Karpas-422 (cell line): ENCODE measurements at regions not wholly inside any gene's neighbourhood (a gene's known extent, or its start where the extent isn't known, plus 50 kb on each side); places are given as distances from the start of the nearest gene placed in this dataset.
A peak's percentile ranks its signal among the peaks of the same experiment; 100 is the strongest.
"Not testable (repeated sequence)": the region's sequence is repeated elsewhere in the genome, so short reads cannot be mapped to it uniquely, and the experiment has no call there.

Experiments used
- DNase-seq: peaks from one replicate; pipeline ENCODE4 v3.0.0-alpha.2; 2015
- H2AFZ ChIP-seq: fragments of 200-600 bp; sonication (generic); 2 replicates; pipeline ENCODE4 v1.6.1; 2014; ENCODE audit warnings: antibody characterized with exemption, low read length, mixed read lengths
- H3K27ac ChIP-seq: fragments of 200-600 bp; sonication (generic); 2 replicates; pipeline ENCODE4 v1.5.1; 2014; ENCODE audit warnings: mild to moderate bottlenecking, low read length, moderate library complexity
- H3K27me3 ChIP-seq: fragments of 200-600 bp; sonication (generic); 2 replicates; pipeline ENCODE4 v1.6.1; 2014; ENCODE audit warnings: low read length, mixed read lengths
- H3K36me3 ChIP-seq: fragments of 200-600 bp; sonication (generic); 2 replicates; pipeline ENCODE4 v1.6.1; 2014; ENCODE audit warnings: low read length, mixed read lengths; ENCODE audit not compliant: insufficient read depth
- H3K4me1 ChIP-seq: fragments of 200-600 bp; sonication (generic); 2 replicates; pipeline ENCODE4 v1.6.1; 2014; ENCODE audit warnings: mild to moderate bottlenecking, low read length, mixed read lengths
- H3K4me2 ChIP-seq: fragments of 200-600 bp; sonication (generic); 2 replicates; pipeline ENCODE4 v1.6.1; 2014; ENCODE audit warnings: low read length, low read depth, mild to moderate bottlenecking; ENCODE audit not compliant: poor library complexity, severe bottlenecking
- H3K4me3 ChIP-seq: fragments of 200-600 bp; sonication (generic); 2 replicates; pipeline ENCODE4 v1.5.1; 2014; ENCODE audit warnings: mild to moderate bottlenecking, antibody characterized with exemption, low read length, mixed read lengths
- H3K79me2 ChIP-seq: fragments of 200-600 bp; sonication (generic); 2 replicates; pipeline ENCODE4 v1.6.1; 2014; ENCODE audit warnings: mild to moderate bottlenecking, low read length, mixed read lengths
- H3K9ac ChIP-seq: fragments of 200-600 bp; sonication (generic); 2 replicates; pipeline ENCODE4 v1.6.0; 2014; ENCODE audit warnings: low read length
- H3K9me2 ChIP-seq: fragments of 200-600 bp; sonication (generic), shearing (Covaris generic); replicated peaks from 2 replicates; pipeline ENCODE4 v1.6.0; 2014; ENCODE audit warnings: mild to moderate bottlenecking, low read length, moderate library complexity; ENCODE audit not compliant: insufficient read depth
- H3K9me3 ChIP-seq: fragments of 300-700, 200-600 bp; sonication (generic); 2 replicates; pipeline ENCODE4 v1.6.1; 2014; ENCODE audit warnings: low read length, mixed read lengths
- H4K20me1 ChIP-seq: fragments of 200-600 bp; sonication (generic); 2 replicates; pipeline ENCODE4 v1.6.1; 2014; ENCODE audit warnings: mild to moderate bottlenecking, antibody characterized with exemption, low read length, low read depth; ENCODE audit not compliant: insufficient read depth

GRCh38 chr13:69280399-69280798 lies 827.2 kb upstream of the ATXN8OS start:
- no peak overlapping the region for H3K4me3 ChIP-seq
- H3K9ac ChIP-seq: no peak overlapping the region
- no peaks in the 10 kb centered on the region for H3K36me3 ChIP-seq
- H3K79me2 ChIP-seq: no peaks in the 10 kb centered on the region
- H3K27ac ChIP-seq: no peak overlapping the region
- peak overlapping the region; percentile 51 for H2AFZ ChIP-seq
- no peaks in the 10 kb centered on the region for H4K20me1 ChIP-seq
- no peaks in the 10 kb centered on the region for H3K27me3 ChIP-seq
- H3K9me3 ChIP-seq: no peaks in the 10 kb centered on the region
- no peak for DNase-seq
- no peaks in the 10 kb centered on the region for H3K9me2 ChIP-seq
- no peak overlapping the region for H3K4me2 ChIP-seq
- H3K4me1 ChIP-seq: 0 out of 2 replicates have a peak, but pooled peaks cover 4% of the 10 kb centered on the region

GRCh38 chr13:69279213-69279612 lies 828.4 kb upstream of the ATXN8OS start:
- H4K20me1 ChIP-seq: no peaks in the 10 kb centered on the region
- H3K9ac ChIP-seq: no peak overlapping the region
- H3K9me3 ChIP-seq: no peaks in the 10 kb centered on the region
- H3K9me2 ChIP-seq: no peaks in the 10 kb centered on the region
- H3K27ac ChIP-seq: no peak overlapping the region
- H3K4me2 ChIP-seq: no peak overlapping the region
- no peaks in the 10 kb centered on the region for H3K79me2 ChIP-seq
- DNase-seq: no peak
- no peaks in the 10 kb centered on the region for H3K27me3 ChIP-seq
- H3K4me3 ChIP-seq: no peak overlapping the region
- H2AFZ ChIP-seq: peak overlapping the region; percentile 36; the same call in 1 of the 2 replicates
- H3K4me1 ChIP-seq: 0 out of 2 replicates have a peak, but pooled peaks cover 4% of the 10 kb centered on the region
- H3K36me3 ChIP-seq: no peaks in the 10 kb centered on the region

GRCh38 chr13:69274231-69274630 lies 833.4 kb upstream of the ATXN8OS start:
- no peak overlapping the region for H3K27ac ChIP-seq
- no peaks in the 10 kb centered on the region for H4K20me1 ChIP-seq
- DNase-seq: no peak

GRCh38 chr13:69264362-69265334 lies 843.0 kb upstream of the ATXN8OS start:
- Histone ChIP-seq H3K4me2 (no peak overlapping the region), H3K27ac (no peak overlapping the region), H3K27me3 (no peaks in the 10 kb centered on the region), H3K4me3 (no peak overlapping the region), H3K9me3 (no peaks in the 10 kb centered on the region), H3K9ac (no peak overlapping the region), H3K79me2 (no peaks in the 10 kb centered on the region), H3K4me1 (no peaks in the 10 kb centered on the region), H3K36me3 (no peaks in the 10 kb centered on the region), H2AFZ (peak overlapping the region; percentile 4; the same call in 1 of the 2 replicates), H3K9me2 (no peaks in the 10 kb centered on the region), H4K20me1 (no peaks in the 10 kb centered on the region)
- DNase-seq: no peak

More at GRCh38 chr13:69274231-69274630, 833.4 kb upstream of the ATXN8OS start:
- 0 out of 2 replicates have a peak, but pooled peaks cover 1% of the 10 kb centered on the region for H3K4me1 ChIP-seq
- H3K9me2 ChIP-seq: no peaks in the 10 kb centered on the region
- H3K4me3 ChIP-seq: no peak overlapping the region
- H3K27me3 ChIP-seq: no peaks in the 10 kb centered on the region
- no peaks in the 10 kb centered on the region for H3K36me3 ChIP-seq
- H3K9ac ChIP-seq: no peak overlapping the region
- peak overlapping the region; percentile 96 for H2AFZ ChIP-seq
- no peak overlapping the region for H3K4me2 ChIP-seq
- H3K9me3 ChIP-seq: no peaks in the 10 kb centered on the region
- no peaks in the 10 kb centered on the region for H3K79me2 ChIP-seq

GRCh38 chr13:69243366-69243765 lies 864.3 kb upstream of the ATXN8OS start:
- Histone ChIP-seq H3K4me1 (no peaks in the 10 kb centered on the region), H3K9me2 (no peaks in the 10 kb centered on the region), H3K36me3 (no peaks in the 10 kb centered on the region), H3K79me2 (no peaks in the 10 kb centered on the region), H3K9me3 (no peaks in the 10 kb centered on the region), H2AFZ (peak overlapping the region; percentile 87), H3K4me3 (no peak overlapping the region), H3K9ac (no peak overlapping the region), H4K20me1 (no peaks in the 10 kb centered on the region), H3K27me3 (no peaks in the 10 kb centered on the region), H3K27ac (no peak overlapping the region), H3K4me2 (no peak overlapping the region)
- no peak for DNase-seq

- no peaks in the 10 kb centered on the region for H3K9me3 ChIP-seq
- no peaks in the 10 kb centered on the region for H3K36me3 ChIP-seq
- no peak overlapping the region for H3K4me2 ChIP-seq
- no peaks in the 10 kb centered on the region for H3K4me1 ChIP-seq
- DNase-seq: no peak
- no peaks in the 10 kb centered on the region for H3K9me2 ChIP-seq
- H3K27ac ChIP-seq: no peak overlapping the region
- no peak overlapping the region for H3K4me3 ChIP-seq
- H2AFZ ChIP-seq: peak overlapping the region; percentile 93
- no peaks in the 10 kb centered on the region for H4K20me1 ChIP-seq
- no peaks in the 10 kb centered on the region for H3K27me3 ChIP-seq
- no peak overlapping the region for H3K9ac ChIP-seq
- H3K79me2 ChIP-seq: no peaks in the 10 kb centered on the region
Observed at GRCh38 chr13:69234171-69234570, 873.5 kb upstream of the ATXN8OS start.

GRCh38 chr13:69226427-69226826 lies 881.2 kb upstream of the ATXN8OS start:
- Histone ChIP-seq H3K9me3 (no peaks in the 10 kb centered on the region; the same call in 1 of the 2 replicates), H3K36me3 (no peaks in the 10 kb centered on the region), H3K9ac (no peak overlapping the region), H2AFZ (peak overlapping the region; percentile 67; the same call in 1 of the 2 replicates), H4K20me1 (no peaks in the 10 kb centered on the region), H3K9me2 (no peaks in the 10 kb centered on the region), H3K4me2 (no peak overlapping the region), H3K27ac (no peak overlapping the region), H3K27me3 (no peaks in the 10 kb centered on the region), H3K79me2 (no peaks in the 10 kb centered on the region), H3K4me3 (no peak overlapping the region), H3K4me1 (no peaks in the 10 kb centered on the region)
- DNase-seq: no peak

- not testable (repeated sequence) for H3K4me2 ChIP-seq, H3K9me2 ChIP-seq
Observed at GRCh38 chr13:69221633-69222498, 885.8 kb upstream of the ATXN8OS start.

More at GRCh38 chr13:69221633-69222498, 885.8 kb upstream of the ATXN8OS start:
- not testable (repeated sequence) for H3K4me3 ChIP-seq, H3K4me1 ChIP-seq, H3K79me2 ChIP-seq, H3K27me3 ChIP-seq, H3K9ac ChIP-seq, H4K20me1 ChIP-seq, H3K36me3 ChIP-seq, H3K27ac ChIP-seq, DNase-seq, H3K9me3 ChIP-seq
- H2AFZ ChIP-seq: peak overlapping the region; percentile 72; the same call in 1 of the 2 replicates
